Psoas muscle (tissue), 7 donors: ENCODE measurements at regions not wholly inside any gene's neighbourhood (a gene's known extent, or its start where the extent isn't known, plus 50 kb on each side); places are given as distances from the start of the nearest gene placed in this dataset.

Source experiments
- ATAC-seq, 4 donors: fragments of 200-7000 bp; cut with Tn5 transposase; one replicate each; pipeline ENCODE4 v1.9.1; 2020; ENCODE audit warnings: moderate library complexity in 3 of 4, mild to moderate bottlenecking in 2 of 4
- DNase-seq, 2 donors: peaks; one replicate each; pipeline ENCODE4 v3.0.0-alpha.2; 2020
- H3K27ac ChIP-seq: fragments of 200-600 bp; one replicate; pipeline ENCODE4 v1.8.0; 2022
- H3K27me3 ChIP-seq, 3 donors: fragments of 200-600 bp in 1 of 3; one replicate each; pipeline versions ENCODE4 v1.6.1 to v1.8.0; 2013 to 2022; ENCODE audit warnings: low read length in 2 of 3, mild to moderate bottlenecking in 2 of 3, moderate library complexity in 1 of 3; ENCODE audit not compliant: insufficient read depth in 3 of 3
- H3K36me3 ChIP-seq, 2 donors: fragments of 200-600 bp in 1 of 2; one replicate each; pipeline versions ENCODE4 v1.6.1 to v1.8.0; 2013 to 2022; ENCODE audit warnings: low read depth in 1 of 2, mild to moderate bottlenecking in 1 of 2, moderate library complexity in 1 of 2; ENCODE audit not compliant: insufficient read depth in 1 of 2
- H3K4me1 ChIP-seq: fragments of 200-600 bp; one replicate; pipeline ENCODE4 v1.8.0; 2022
- H3K4me3 ChIP-seq: fragments of 200-600 bp; one replicate; pipeline ENCODE4 v1.8.0; 2022; ENCODE audit warnings: mild to moderate bottlenecking
- H3K9me3 ChIP-seq: fragments of 200-600 bp; one replicate; pipeline ENCODE4 v1.8.0; 2022
- CTCF ChIP-seq: fragments of 200-600 bp; IDR thresholded peaks from one replicate; pipeline ENCODE4 v1.8.0; 2022; ENCODE audit warnings: antibody characterized with exemption
- WGBS, 3 donors: extraction: QIAGEN DNeasy Blood & Tissue Kit; methylation state at CpG; one replicate each; pipeline versions ENCODE4 v1.1.6 to v1.1.7; 2013; 5-methylcytosine and 5-hydroxymethylcytosine counted together
- intact Hi-C, 2 donors: fragments of 100-400 bp; cut with DNase I; formaldehyde crosslinking; loops; one replicate each; pipeline versions ENCODE4 v1.11.0 to v1.14.2; 2022
- donor health status: healthy with polysubstance abuse.
- donor health status: DM: no; HTN: no; CAD: no; lungs with moderate emphysema.
- donor health status: Bipolar disorder and iron deficiency.
- donor health status: healthy.
- donor health status: DM: yes; HTN: yes; CAD: no.
- donor health status: DM: no; HTN: no; CAD: no.
- donor health status: DM: yes; HTN: yes; CAD: no.

GRCh38 chr1:59123081-59123681 is 173.7 kb upstream of the FGGY start:
- no peak for TF ChIP-seq CTCF
- no peaks in the 10 kb centered on the region for H3K9me3 ChIP-seq
- no peaks in the 10 kb centered on the region for H3K36me3 ChIP-seq
- DNase-seq (no peak), ATAC-seq (no peak)
- no peak overlapping the region for H3K4me3 ChIP-seq
- intact Hi-C loops: no loop called here
- peaks cover 13% of the 10 kb centered on the region for H3K4me1 ChIP-seq
- WGBS, 3 donors: 93 to 99% (median 96%) methylated on average over 2 of the region's 2 CpGs
- H3K27ac ChIP-seq: no peak overlapping the region
- H3K27me3 ChIP-seq: no peaks in the 10 kb centered on the region

- peaks cover 13% of the 10 kb centered on the region for H3K4me1 ChIP-seq
- DNase-seq (no peak), ATAC-seq (peak; percentile 92 to 98 (median 96))
- 95 to 97% (median 95%) methylated on average over 2 of the region's 2 CpGs for WGBS, 3 donors
- no peak for TF ChIP-seq CTCF
- H3K36me3 ChIP-seq: no peaks in the 10 kb centered on the region
- H3K27ac ChIP-seq: peak overlapping the region; percentile 63
- no peak overlapping the region for H3K4me3 ChIP-seq
- no peaks in the 10 kb centered on the region for H3K9me3 ChIP-seq
- H3K27me3 ChIP-seq: no peaks in the 10 kb centered on the region
- intact Hi-C loops: no loop called here
Measured at GRCh38 chr1:59124166-59124565, 172.7 kb upstream of the FGGY start.

- WGBS, 3 donors: 95 to 100% (median 100%) methylated on average over 2 of the region's 2 CpGs
- Histone ChIP-seq H3K36me3 (no peaks in the 10 kb centered on the region), H3K9me3 (no peaks in the 10 kb centered on the region), H3K4me1 (peaks cover 13% of the 10 kb centered on the region), H3K4me3 (no peak overlapping the region), H3K27me3 (no peaks in the 10 kb centered on the region), H3K27ac (no peak overlapping the region)
- intact Hi-C loops: no loop called here
- no peak for TF ChIP-seq CTCF
- no peak for DNase-seq
- no peak for ATAC-seq
Measured at GRCh38 chr1:59125154-59125553, 171.7 kb upstream of the FGGY start.

- WGBS, 3 donors: 92 to 93% (median 92%) methylated on average over 3 of the region's 3 CpGs
- Histone ChIP-seq H3K27ac (no peak overlapping the region), H3K27me3 (no peaks in the 10 kb centered on the region), H3K36me3 (no peaks in the 10 kb centered on the region), H3K9me3 (no peaks in the 10 kb centered on the region), H3K4me3 (no peak overlapping the region), H3K4me1 (peaks cover 13% of the 10 kb centered on the region)
- DNase-seq (no peak), ATAC-seq (no peak)
- no peak for TF ChIP-seq CTCF
- intact Hi-C loops: no loop called here
Measured at GRCh38 chr1:59125676-59126320, 171.1 kb upstream of the FGGY start.

GRCh38 chr1:59126366-59126765 is 170.5 kb upstream of the FGGY start:
- no peaks in the 10 kb centered on the region for H3K27me3 ChIP-seq
- H3K4me1 ChIP-seq: peaks cover 13% of the 10 kb centered on the region
- ATAC-seq (no peak), DNase-seq (no peak)
- H3K4me3 ChIP-seq: no peak overlapping the region
- TF ChIP-seq CTCF: no peak
- H3K27ac ChIP-seq: no peak overlapping the region
- H3K36me3 ChIP-seq: no peaks in the 10 kb centered on the region
- H3K9me3 ChIP-seq: no peaks in the 10 kb centered on the region
- 93 to 100% (median 97%) methylated on average over 1 of the region's 1 CpG for WGBS, 3 donors
- intact Hi-C loops: no loop called here
